Activated CD4-positive, alpha-beta memory T cell treated with anti-CD3 and anti-CD28 coated beads, Interleukin-2, amount 10 ng/mL, durations not matched to agents 7 days and 5 days (primary cell): ENCODE measurements at regions not wholly inside any gene's neighbourhood (a gene's known extent, or its start where the extent isn't known, plus 50 kb on each side); places are given as distances from the start of the nearest gene placed in this dataset.

ENCODE experiments used
- CTCF ChIA-PET: fragments of 350-600 bp; sonication (Branson Sonifier 250); formaldehyde crosslinking; loops from one replicate; lab custom pipeline; 2021; ENCODE audit warnings: antibody characterized with exemption, inconsistent platforms; lab: Charles Lee
- POLR2A ChIA-PET: fragments of 350-600 bp; sonication (Branson Sonifier 250); formaldehyde crosslinking; loops from one replicate; lab custom pipeline; 2021; ENCODE audit warnings: antibody characterized with exemption; lab: Charles Lee
- DNase-seq: peaks from one replicate; pipeline ENCODE4 v3.0.0-alpha.2; 2020
- H3K27ac Mint-ChIP-seq: one replicate; pipeline ENCODE4 v1.8.0; 2021; ENCODE audit warnings: mild to moderate bottlenecking, mixed read lengths
- H3K27me3 Mint-ChIP-seq: one replicate; pipeline ENCODE4 v1.8.0; 2021; ENCODE audit warnings: mixed read lengths
- H3K36me3 Mint-ChIP-seq: one replicate; pipeline ENCODE4 v1.8.0; 2021; ENCODE audit warnings: low read depth, mixed read lengths
- H3K4me1 Mint-ChIP-seq: one replicate; pipeline ENCODE4 v1.8.0; 2021; ENCODE audit warnings: mixed read lengths
- H3K4me3 Mint-ChIP-seq: one replicate; pipeline ENCODE4 v1.8.0; 2021; ENCODE audit warnings: mild to moderate bottlenecking, mixed read lengths
- H3K9me3 Mint-ChIP-seq: one replicate; pipeline ENCODE4 v1.8.0; 2021; ENCODE audit warnings: mixed read lengths

DNA sequence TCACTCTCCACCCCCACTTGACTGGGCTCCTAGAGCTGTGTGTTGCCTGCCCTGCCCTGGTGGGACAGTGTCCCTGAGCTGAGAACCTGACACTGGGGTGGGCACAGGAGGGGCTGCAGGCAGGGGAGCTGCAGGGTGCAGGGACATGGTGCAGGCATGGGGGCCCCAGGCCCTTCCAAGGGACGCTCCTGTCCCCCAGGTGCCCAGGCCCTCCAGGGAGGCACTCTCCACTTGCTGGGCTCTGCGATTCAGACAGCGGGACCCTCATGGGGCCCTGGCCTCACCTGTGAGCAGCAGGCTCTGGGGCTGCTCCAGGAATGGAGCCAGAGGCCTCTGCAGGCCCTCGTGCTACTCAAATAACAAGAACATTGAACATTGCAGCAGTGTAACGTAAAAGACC lies 89.4 kb downstream of the BARX1 start:
- no peak overlapping the region for H3K27ac Mint-ChIP-seq
- no peak overlapping the region for H3K4me3 Mint-ChIP-seq
- H3K27me3 Mint-ChIP-seq, result peaks cover 10% of the 10 kb centered on the region
- ChIA-PET POLR2A (no interaction called here), CTCF (no interaction called here)
- no peaks in the 10 kb centered on the region for H3K36me3 Mint-ChIP-seq
- no peaks in the 10 kb centered on the region for H3K9me3 Mint-ChIP-seq
- no peak for DNase-seq
- no peaks in the 10 kb centered on the region for H3K4me1 Mint-ChIP-seq

DNA sequence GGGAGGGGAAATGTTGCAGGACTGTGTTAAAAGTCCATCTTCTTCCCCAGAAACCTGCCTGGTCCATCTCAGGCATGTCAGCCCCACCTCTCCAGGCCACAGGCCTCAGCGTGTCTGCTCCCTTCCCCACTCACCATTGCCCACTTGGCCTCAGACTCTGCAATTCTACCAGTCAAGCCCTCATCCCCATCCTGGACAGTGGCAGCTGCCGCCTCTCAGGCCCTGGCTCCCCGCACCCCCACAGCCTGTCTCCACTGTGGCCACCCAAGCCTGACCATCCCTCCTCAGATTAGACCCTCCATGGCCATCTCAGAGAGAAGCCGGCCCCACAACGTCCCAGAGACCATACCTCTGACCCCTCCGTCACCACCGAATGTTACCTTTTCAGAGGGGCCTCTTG lies 89.9 kb downstream of the BARX1 start:
- Mint-ChIP-seq H3K4me1 (no peaks in the 10 kb centered on the region), H3K9me3 (no peaks in the 10 kb centered on the region), H3K27ac (no peak overlapping the region), H3K4me3 (no peak overlapping the region), H3K36me3 (no peaks in the 10 kb centered on the region), H3K27me3 (peaks cover 14% of the 10 kb centered on the region)
- CTCF ChIA-PET, result no interaction called here
- POLR2A ChIA-PET, result no interaction called here
- DNase-seq, result no peak

DNA sequence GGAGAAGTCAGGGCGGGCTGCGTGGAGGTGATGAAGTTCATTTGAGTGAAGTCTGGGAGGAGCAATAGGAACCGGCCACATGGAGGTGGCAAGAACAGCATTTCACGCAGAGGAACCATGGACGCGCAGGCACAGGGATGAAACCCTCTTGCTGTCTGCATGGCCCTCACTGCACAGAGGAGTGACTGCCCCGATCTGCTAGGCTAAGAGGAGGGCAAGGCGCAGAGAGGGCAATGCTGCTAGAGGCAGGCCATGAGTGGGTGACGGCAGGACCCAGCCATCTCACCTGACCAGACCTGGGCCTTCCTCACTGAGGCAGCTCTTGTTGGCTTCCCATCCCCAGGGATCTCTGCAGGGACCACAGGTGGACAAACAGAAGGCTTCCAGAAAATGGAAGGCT lies 90.3 kb downstream of the BARX1 start:
- Mint-ChIP-seq H3K4me3 (no peak overlapping the region), H3K27me3 (peaks cover 18% of the 10 kb centered on the region), H3K27ac (no peak overlapping the region), H3K36me3 (no peaks in the 10 kb centered on the region), H3K9me3 (no peaks in the 10 kb centered on the region), H3K4me1 (no peaks in the 10 kb centered on the region)
- ChIA-PET POLR2A (no interaction called here), CTCF (no interaction called here)
- DNase-seq, result no peak

DNA sequence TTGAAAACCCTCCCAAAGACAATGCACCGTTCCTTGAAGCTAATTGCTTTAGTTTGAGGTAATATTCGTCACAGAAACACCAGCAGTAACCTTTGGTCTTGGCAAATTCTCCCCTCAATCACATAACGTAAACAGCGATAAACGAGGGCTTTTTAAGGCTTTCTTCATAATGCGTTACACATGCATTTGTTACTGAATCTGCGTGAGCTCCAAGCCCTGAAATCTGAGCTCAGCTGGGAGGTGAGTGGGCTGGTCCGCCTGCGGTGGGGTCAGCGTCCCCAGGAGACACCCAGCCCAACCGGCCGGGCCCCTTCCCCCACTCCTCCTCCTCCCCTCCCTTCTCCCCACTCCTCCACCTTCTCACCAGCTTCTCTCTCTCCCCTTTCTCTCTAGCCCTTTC lies 91.1 kb downstream of the BARX1 start:
- Mint-ChIP-seq H3K27me3 (peaks cover 22% of the 10 kb centered on the region), H3K27ac (no peak overlapping the region), H3K4me3 (no peak overlapping the region), H3K9me3 (no peaks in the 10 kb centered on the region), H3K36me3 (no peaks in the 10 kb centered on the region), H3K4me1 (no peaks in the 10 kb centered on the region)
- no peak for DNase-seq
- ChIA-PET POLR2A (no interaction called here), CTCF (no interaction called here)

DNA sequence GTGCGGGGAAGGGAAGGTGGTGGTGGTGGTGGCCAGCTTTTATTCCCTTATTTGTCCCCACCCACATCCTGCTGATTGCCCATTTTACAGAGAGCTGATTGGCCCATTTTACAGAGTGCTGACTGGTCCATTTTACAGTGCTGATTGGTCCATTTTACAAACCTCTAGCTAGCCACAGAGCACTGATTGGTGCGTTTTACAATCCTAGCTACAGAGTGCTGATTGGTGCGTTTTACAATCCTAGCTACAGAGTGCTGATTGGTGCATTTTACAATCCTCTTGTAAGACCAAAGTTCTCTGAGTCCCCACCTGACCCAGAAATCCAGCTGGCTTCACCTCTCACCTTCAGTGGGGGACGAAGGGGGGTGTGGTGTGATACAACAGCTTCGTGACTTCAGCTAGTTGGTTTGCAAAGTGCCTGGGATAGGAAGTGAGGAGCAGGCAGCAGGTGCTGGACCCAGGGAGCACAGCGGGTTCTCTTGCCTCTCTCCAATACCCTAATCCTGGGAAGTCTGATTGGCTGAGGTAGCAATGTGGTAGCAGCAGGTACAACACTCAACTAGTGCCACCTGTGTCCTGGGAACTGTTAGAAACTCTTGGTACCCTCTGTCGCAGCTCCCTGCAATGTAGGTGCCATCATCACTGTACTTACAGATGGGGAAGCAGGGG lies 92.1 kb downstream of the BARX1 start:
- POLR2A ChIA-PET, result no interaction called here

DNA sequence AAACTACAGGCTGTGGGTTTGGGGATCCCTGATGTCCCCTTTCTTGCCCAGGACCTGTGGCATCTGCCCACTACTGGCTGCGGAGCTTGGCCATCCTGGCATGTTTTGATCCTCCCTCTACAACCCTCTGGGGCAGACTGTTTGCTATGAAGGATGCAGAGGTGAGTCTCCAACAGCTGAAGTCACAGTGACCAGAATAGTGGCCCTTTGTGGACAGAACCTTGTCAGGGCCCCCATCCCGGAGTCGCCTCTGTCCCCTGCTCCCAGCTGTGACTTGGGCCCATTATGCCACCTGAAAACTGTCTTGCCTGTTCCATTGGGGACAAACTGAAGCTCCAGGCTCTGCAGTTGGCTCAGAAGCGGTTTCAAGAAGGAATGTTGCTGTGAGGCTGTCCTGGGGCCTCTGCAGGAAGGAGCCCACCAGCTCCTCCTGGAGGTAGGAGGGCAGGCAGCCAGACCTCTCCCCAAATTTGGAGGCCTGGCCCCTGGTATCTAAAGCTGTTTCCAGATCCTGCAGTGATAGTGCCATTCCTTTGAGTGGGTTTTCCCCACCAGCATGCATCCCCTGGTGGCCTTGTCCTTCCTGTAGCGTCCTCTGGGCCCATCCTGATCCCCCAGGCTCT lies 93.3 kb downstream of the BARX1 start:
- DNase-seq, result no peak
- H3K27ac Mint-ChIP-seq, result no peak overlapping the region
- H3K27me3 Mint-ChIP-seq, result peaks cover 30% of the 10 kb centered on the region
- CTCF ChIA-PET, result no interaction called here
- H3K4me1 Mint-ChIP-seq, result no peaks in the 10 kb centered on the region
- POLR2A ChIA-PET, result no interaction called here
- no peaks in the 10 kb centered on the region for H3K36me3 Mint-ChIP-seq
- H3K9me3 Mint-ChIP-seq, result no peaks in the 10 kb centered on the region
- no peak overlapping the region for H3K4me3 Mint-ChIP-seq

More for the DNA sequence above, 92.1 kb downstream of the BARX1 start:
- no peak for DNase-seq
- H3K27me3 Mint-ChIP-seq, result peaks cover 23% of the 10 kb centered on the region
- H3K4me3 Mint-ChIP-seq, result no peak overlapping the region
- CTCF ChIA-PET, result no interaction called here
- no peaks in the 10 kb centered on the region for H3K36me3 Mint-ChIP-seq
- H3K4me1 Mint-ChIP-seq, result no peaks in the 10 kb centered on the region
- H3K9me3 Mint-ChIP-seq, result no peaks in the 10 kb centered on the region
- no peak overlapping the region for H3K27ac Mint-ChIP-seq

DNA sequence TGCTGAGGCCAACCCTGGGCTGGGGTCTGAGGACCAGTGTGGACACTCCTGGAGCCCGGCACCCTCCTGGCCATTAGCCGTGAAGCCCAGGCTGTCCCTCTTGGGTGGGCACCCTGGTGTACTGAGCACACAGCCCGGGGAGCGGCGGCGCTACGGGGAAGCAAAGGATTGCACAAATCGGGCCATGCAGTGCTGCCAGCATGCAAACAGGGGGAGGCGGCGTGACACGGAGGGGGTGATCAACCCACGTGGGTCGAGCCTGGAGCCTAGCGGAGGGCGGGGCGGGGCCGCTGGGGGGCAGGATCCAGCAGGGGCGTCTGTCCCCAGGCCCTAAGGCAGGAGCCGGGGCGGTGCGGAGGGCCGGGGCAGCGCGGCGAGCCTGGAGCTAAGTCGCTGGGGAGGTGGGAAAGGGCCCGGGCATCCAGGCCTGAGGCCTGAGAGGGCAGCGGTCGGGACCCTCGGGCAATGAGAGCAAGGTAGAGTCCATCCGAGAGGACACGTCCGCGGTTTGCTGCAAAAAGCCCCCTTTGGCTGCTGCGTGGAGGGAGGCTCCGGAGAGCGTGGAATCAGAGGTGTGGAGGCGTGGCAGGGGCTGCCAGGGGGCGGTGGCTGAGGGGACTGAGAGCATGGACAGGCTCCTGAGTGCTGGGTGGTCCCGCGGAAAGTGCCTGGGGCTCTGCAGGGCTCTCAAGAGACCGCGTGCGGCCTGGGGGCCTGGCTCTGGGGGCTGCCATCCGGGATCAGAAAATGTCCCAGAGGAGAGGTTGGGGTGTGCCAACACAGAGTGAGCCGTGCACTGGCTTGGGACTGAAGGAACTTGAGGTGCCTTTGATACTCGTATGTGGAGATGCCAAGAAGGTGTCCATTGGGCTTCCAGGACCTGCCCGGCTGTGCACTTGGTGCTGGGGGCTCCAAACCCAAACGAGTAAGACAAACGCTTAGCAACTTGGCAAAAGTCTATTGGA lies 94.2 kb downstream of the BARX1 start:
- ChIA-PET POLR2A (no interaction called here), CTCF (interaction anchor here (0.7 kb wide), 1 partner anchor 758 kb away, joined by 3 read pairs; no protein-coding TSS in a partner anchor)
- Mint-ChIP-seq H3K9me3 (no peaks in the 10 kb centered on the region), H3K36me3 (no peaks in the 10 kb centered on the region), H3K4me3 (no peak overlapping the region), H3K27me3 (peaks cover 37% of the 10 kb centered on the region), H3K27ac (no peak overlapping the region), H3K4me1 (no peaks in the 10 kb centered on the region)
- no peak for DNase-seq

DNA sequence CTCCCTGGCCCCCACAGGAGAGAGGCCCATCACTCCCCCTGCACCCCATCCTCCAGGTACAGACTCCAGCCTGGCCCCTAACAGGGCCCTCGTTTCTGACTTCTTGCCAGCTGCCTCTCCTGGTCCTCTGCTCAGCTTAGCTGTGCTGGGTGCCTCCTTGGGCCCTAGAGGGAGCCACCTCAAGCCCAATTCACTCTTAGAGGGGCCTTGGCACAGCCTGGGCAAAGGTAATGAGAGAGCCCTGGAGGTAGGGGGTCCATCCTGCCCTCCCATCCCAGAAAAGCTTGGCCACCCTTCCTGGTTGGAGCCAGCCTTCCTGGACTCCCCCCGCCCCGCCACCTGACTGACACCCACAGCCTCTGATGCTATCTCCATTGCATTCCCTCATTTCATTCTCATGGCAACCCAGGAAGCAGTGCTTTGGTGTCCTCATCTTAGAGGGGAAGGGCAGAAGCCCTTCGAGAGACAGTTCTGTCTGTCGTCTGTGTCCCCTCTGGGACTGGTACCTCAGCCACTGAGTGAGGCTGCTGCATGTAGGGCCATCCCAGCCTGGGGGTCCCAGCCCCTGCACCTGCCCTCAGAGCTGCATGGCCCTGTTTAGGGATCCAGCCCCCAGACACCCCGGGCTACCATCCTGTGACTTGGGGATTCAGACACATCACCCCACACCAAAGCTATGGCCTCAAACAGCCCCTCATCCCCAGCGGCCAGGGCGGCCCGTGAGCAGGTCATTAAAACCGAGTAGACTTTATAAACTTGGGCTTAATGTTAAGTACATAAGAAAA lies 95.5 kb downstream of the BARX1 start:
- ChIA-PET CTCF (no interaction called here), POLR2A (no interaction called here)
- Mint-ChIP-seq H3K27me3 (peaks cover 43% of the 10 kb centered on the region), H3K4me1 (no peaks in the 10 kb centered on the region), H3K36me3 (no peaks in the 10 kb centered on the region), H3K4me3 (no peak overlapping the region), H3K27ac (no peak overlapping the region), H3K9me3 (no peaks in the 10 kb centered on the region)
- no peak for DNase-seq

DNA sequence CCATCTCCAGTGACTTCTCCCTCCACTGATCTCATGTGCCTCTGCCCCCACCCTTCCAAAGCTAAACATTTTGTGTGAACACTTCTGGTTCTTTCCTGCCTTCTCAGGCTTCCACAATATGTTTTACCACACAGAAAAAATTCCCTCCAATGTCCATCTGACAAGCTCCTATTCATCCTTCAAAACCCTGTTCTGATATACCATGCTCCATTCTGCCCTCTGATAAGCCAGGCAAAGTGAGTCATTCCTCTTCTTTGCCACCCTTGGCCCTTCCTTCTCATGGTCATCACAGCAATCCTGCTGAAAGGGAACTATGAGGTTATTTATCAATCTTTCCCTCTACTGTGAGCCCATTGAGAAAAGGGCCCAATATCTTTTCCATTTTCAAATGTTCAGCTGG lies 97.6 kb downstream of the BARX1 start:
- ChIA-PET POLR2A (no interaction called here), CTCF (no interaction called here)
- no peaks in the 10 kb centered on the region for H3K4me1 Mint-ChIP-seq
- no peaks in the 10 kb centered on the region for H3K36me3 Mint-ChIP-seq
- peaks cover 47% of the 10 kb centered on the region for H3K27me3 Mint-ChIP-seq
- no peak overlapping the region for H3K4me3 Mint-ChIP-seq
- no peak overlapping the region for H3K27ac Mint-ChIP-seq
- no peaks in the 10 kb centered on the region for H3K9me3 Mint-ChIP-seq
- no peak for DNase-seq

DNA sequence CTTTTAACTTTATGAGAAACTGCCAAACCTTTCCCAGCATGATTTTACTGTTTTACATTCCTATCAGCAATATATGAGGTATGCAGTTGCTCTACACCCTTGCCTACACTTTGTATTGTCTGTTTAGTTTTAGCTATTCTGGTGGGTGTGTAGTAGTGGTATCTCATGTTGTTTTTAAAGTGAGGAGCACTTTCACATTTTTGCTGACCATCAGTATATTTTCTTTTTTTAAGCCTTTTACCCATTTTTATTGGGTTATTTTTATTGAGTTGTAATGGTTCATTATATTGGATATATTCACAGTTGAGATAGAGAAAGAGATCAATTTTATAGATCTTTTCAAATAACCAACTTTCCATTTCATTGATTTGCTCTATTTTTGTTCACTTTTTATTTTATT lies 102.4 kb downstream of the BARX1 start:
- Mint-ChIP-seq H3K27ac (no peak overlapping the region), H3K4me1 (no peaks in the 10 kb centered on the region), H3K36me3 (no peaks in the 10 kb centered on the region), H3K4me3 (no peak overlapping the region), H3K27me3 (peaks cover 57% of the 10 kb centered on the region), H3K9me3 (no peaks in the 10 kb centered on the region)
- no peak for DNase-seq
- POLR2A ChIA-PET, result no interaction called here
- CTCF ChIA-PET, result no interaction called here

DNA sequence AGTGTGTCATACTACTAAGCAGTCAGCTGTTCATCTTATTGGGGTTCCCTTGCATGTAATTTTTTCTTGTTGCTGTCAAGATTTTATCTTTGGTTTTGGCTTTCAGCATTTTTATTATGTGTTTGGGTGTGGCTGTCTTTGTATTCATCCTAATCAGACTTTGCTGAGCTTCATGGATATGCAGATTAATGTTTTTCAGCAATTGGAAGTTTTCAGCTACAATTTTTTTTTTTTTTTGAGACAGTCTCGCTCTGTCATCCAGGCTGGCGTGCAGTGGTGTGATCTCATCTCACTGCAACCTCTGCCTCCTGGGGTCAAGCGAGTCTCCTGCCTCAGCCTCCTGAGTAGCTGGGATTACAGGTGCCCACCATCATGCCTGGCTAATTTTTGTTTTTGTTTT lies 108.8 kb downstream of the BARX1 start:
- ChIA-PET CTCF (no interaction called here), POLR2A (interaction anchor here (0.6 kb wide), 1 partner anchor 31 kb away, joined by 4 read pairs; no protein-coding TSS in a partner anchor)
- H3K36me3 Mint-ChIP-seq, result no peaks in the 10 kb centered on the region
- H3K9me3 Mint-ChIP-seq, result no peaks in the 10 kb centered on the region
- no peak overlapping the region for H3K4me3 Mint-ChIP-seq
- no peak for DNase-seq
- no peaks in the 10 kb centered on the region for H3K4me1 Mint-ChIP-seq
- peaks cover 40% of the 10 kb centered on the region for H3K27me3 Mint-ChIP-seq
- H3K27ac Mint-ChIP-seq, result no peak overlapping the region

DNA sequence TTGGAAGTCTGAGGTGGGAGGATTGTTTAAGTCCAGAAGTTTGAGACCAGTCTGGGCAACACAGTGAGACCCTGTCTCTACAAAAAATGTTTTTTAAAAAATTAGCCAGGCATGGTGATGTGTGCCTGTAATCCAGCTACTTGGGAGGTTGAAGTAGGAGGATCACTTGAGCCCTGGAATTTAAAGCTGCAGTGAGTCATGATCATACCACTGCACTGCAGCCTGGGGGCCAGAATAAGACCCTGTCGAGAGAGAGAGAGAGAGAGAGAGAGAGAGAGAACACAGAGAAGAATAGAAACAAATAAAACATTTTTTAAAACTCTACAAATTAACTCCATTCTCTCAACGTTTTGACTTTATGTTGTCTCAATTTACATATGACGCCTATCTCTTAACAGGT lies 111.8 kb downstream of the BARX1 start:
- no peak for DNase-seq
- no peaks in the 10 kb centered on the region for H3K4me1 Mint-ChIP-seq
- POLR2A ChIA-PET, result no interaction called here
- no peak overlapping the region for H3K27ac Mint-ChIP-seq
- no peak overlapping the region for H3K4me3 Mint-ChIP-seq
- H3K36me3 Mint-ChIP-seq, result no peaks in the 10 kb centered on the region
- H3K9me3 Mint-ChIP-seq, result no peaks in the 10 kb centered on the region
- peaks cover 16% of the 10 kb centered on the region for H3K27me3 Mint-ChIP-seq
- CTCF ChIA-PET, result no interaction called here

DNA sequence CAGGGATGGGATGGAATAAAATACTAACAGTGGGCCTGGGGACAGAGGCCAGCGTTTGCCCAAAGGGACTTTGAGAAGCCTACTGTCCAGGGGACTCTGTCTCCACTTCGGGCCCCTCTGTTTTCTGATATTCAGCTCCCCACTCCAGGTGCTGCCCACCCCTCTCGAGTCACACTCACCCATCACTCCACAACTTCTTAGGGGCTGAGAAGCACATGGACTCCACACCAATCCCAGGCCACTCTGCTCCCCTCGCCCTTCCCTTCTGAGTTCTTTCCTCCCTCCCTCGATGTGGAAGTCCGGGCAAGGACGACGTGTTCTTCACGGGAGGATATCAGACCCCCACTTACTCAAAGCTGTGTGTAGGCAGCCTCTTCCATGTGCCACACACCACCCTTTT lies 124.5 kb downstream of the BARX1 start:
- POLR2A ChIA-PET, result no interaction called here
- Mint-ChIP-seq H3K4me1 (peaks cover 5% of the 10 kb centered on the region), H3K27ac (no peak overlapping the region), H3K9me3 (peaks cover 2% of the 10 kb centered on the region), H3K36me3 (no peaks in the 10 kb centered on the region), H3K27me3 (peaks cover 32% of the 10 kb centered on the region), H3K4me3 (no peak overlapping the region)
- no peak for DNase-seq
- CTCF ChIA-PET, result no interaction called here
